Ovary (tissue), 3 donors: ENCODE measurements at regions not wholly inside any gene's neighbourhood (a gene's known extent, or its start where the extent isn't known, plus 50 kb on each side); places are given as distances from the start of the nearest gene placed in this dataset.

Source experiments
- CTCF ChIP-seq, 3 donors: fragments of 450-650 bp in 2 of 3; fragments of 200-600 bp in 1 of 3; IDR thresholded peaks; one replicate each; pipeline versions ENCODE4 v1.5.1 to v1.8.0; 2016 to 2022; ENCODE audit warnings: antibody characterized with exemption in 3 of 3, mild to moderate bottlenecking in 1 of 3
- EP300 ChIP-seq: sonication (generic); formaldehyde crosslinking; IDR thresholded peaks from one replicate; pipeline ENCODE4 v1.6.1; 2017; ENCODE audit warnings: antibody characterized with exemption
- POLR2A ChIP-seq: fragments of 450-650 bp; IDR thresholded peaks from one replicate; pipeline ENCODE4 v1.6.1; 2017; ENCODE audit warnings: antibody characterized with exemption, mild to moderate bottlenecking, moderate library complexity
- donor health status: DM: no; HTN: no; CAD: no.

GRCh38 chr1:177346790-177347359 lies 176.1 kb downstream of the BRINP2 start:
- TF ChIP-seq CTCF (IDR thresholded peaks at IDR 0.05) (no peak), POLR2A (no peak), EP300 (no peak)
